ENCODE measurements at regions not wholly inside any gene's neighbourhood (a gene's known extent, or its start where the extent isn't known, plus 50 kb on each side); places are given as distances from the start of the nearest gene placed in this dataset.

- Histone ChIP-seq H3K9me3 (ENCODE audit: low read length) (0 out of 2 replicates have a peak, but pooled peaks cover 5% of the 10 kb centered on the region), H3K4me2 (ENCODE audit: low read length) (no peak overlapping the region), H3K4me1 (ENCODE audit: insufficient read depth, low read length, poor library complexity, severe bottlenecking) (no peaks in the 10 kb centered on the region), H3K4me3 (ENCODE audit: low read depth, low read length, poor library complexity, severe bottlenecking) (no peak overlapping the region), H3K27ac (ENCODE audit: low read depth, low read length, poor library complexity, severe bottlenecking) (no peak overlapping the region), H3K9me2 (ENCODE audit: insufficient read depth, low read length) (0 out of 2 replicates have a peak, but pooled peaks cover 3% of the 10 kb centered on the region), H4K20me1 (ENCODE audit: insufficient read depth, low read length) (no peaks in the 10 kb centered on the region), H2AFZ (ENCODE audit: low read length) (no peak overlapping the region), H3K79me2 (ENCODE audit: insufficient read depth, low read depth, low read length) (no peaks in the 10 kb centered on the region), H3K36me3 (ENCODE audit: insufficient read depth, low read length) (no peaks in the 10 kb centered on the region)
- no peak for DNase-seq (ENCODE audit: low spot score)
- BruUV-seq (replicated peaks), result no TSS peak
- ChIA-PET POLR2A (interaction anchor here (0.5 kb wide), 1 partner anchor 223 kb away, joined by 5 read pairs; no protein-coding TSS in a partner anchor), CTCF (ENCODE audit: unreplicated experiment) (no interaction called here)
- intact Hi-C loops (cut with micrococcal nuclease; ENCODE audit: unreplicated experiment), result no loop called here
- TF ChIP-seq EZH2phosphoT487 (IDR thresholded peaks at IDR 0.05; ENCODE audit: borderline replicate concordance, low read depth, low read length) (no peak), CTCF (conservative IDR thresholded peaks at IDR 0.05; ENCODE audit: low read length) (no peak)
Observed at GRCh38 chr13:86462011-86462410, 662.8 kb upstream of the SLITRK6 start.

DNA sequence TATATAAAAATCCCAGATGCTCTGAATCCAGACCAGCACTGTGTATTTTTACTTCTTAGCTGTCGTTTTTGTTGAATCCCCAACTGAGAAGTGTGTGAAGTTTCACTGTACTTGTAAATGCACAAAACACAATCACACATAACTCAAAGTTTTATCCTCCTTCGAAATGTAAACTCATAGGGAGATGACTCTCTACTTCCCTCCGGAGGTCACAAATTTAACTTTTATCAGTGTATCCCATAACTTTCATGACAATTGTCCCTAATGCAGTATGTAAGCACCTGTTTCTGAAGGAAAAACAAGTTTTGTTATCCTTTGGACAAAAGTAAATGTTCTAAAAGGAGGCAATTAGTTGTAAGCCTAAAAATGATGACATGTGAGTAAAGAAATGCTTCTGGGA, 665.0 kb upstream of the SLITRK6 start:
- no peak for DNase-seq (ENCODE audit: low spot score)
- Histone ChIP-seq H3K4me3 (ENCODE audit: low read depth, low read length, poor library complexity, severe bottlenecking) (no peak overlapping the region), H3K27ac (ENCODE audit: low read depth, low read length, poor library complexity, severe bottlenecking) (no peak overlapping the region), H3K9me3 (ENCODE audit: low read length) (peaks cover 5% of the 10 kb centered on the region; the same call in 1 of the 2 replicates), H4K20me1 (ENCODE audit: insufficient read depth, low read length) (no peaks in the 10 kb centered on the region), H3K4me1 (ENCODE audit: insufficient read depth, low read length, poor library complexity, severe bottlenecking) (no peaks in the 10 kb centered on the region), H2AFZ (ENCODE audit: low read length) (no peak overlapping the region), H3K9me2 (ENCODE audit: insufficient read depth, low read length) (0 out of 2 replicates have a peak, but pooled peaks cover 3% of the 10 kb centered on the region), H3K79me2 (ENCODE audit: insufficient read depth, low read depth, low read length) (no peaks in the 10 kb centered on the region), H3K4me2 (ENCODE audit: low read length) (no peak overlapping the region), H3K36me3 (ENCODE audit: insufficient read depth, low read length) (no peaks in the 10 kb centered on the region)
- CTCF ChIA-PET (ENCODE audit: unreplicated experiment), result no interaction called here
- POLR2A ChIA-PET, result no interaction called here
- intact Hi-C loops (cut with micrococcal nuclease; ENCODE audit: unreplicated experiment), result no loop called here
- TF ChIP-seq EZH2phosphoT487 (IDR thresholded peaks at IDR 0.05; ENCODE audit: borderline replicate concordance, low read depth, low read length) (no peak), CTCF (conservative IDR thresholded peaks at IDR 0.05; ENCODE audit: low read length) (peak; percentile 39; the same call in 1 of the 2 replicates)
- BruUV-seq (replicated peaks), result no TSS peak

GRCh38 chr13:86474971-86475370, 675.8 kb upstream of the SLITRK6 start:
- no peaks in the 10 kb centered on the region for H3K9me2 ChIP-seq (ENCODE audit: insufficient read depth, low read length)
- H3K4me1 ChIP-seq (ENCODE audit: insufficient read depth, low read length, poor library complexity, severe bottlenecking), result no peaks in the 10 kb centered on the region
- BruUV-seq (replicated peaks), result no TSS peak
- H3K4me2 ChIP-seq (ENCODE audit: low read length), result no peak overlapping the region
- H2AFZ ChIP-seq (ENCODE audit: low read length), result no peak overlapping the region
- intact Hi-C loops (cut with micrococcal nuclease; ENCODE audit: unreplicated experiment), result no loop called here
- no peak for TF ChIP-seq EZH2phosphoT487 (IDR thresholded peaks at IDR 0.05; ENCODE audit: borderline replicate concordance, low read depth, low read length)
- no peak for TF ChIP-seq CTCF (conservative IDR thresholded peaks at IDR 0.05; ENCODE audit: low read length)
- DNase-seq (ENCODE audit: low spot score), result no peak
- ChIA-PET CTCF (ENCODE audit: unreplicated experiment) (no interaction called here), POLR2A (no interaction called here)
- H3K36me3 ChIP-seq (ENCODE audit: insufficient read depth, low read length), result no peaks in the 10 kb centered on the region
- no peak overlapping the region for H3K4me3 ChIP-seq (ENCODE audit: low read depth, low read length, poor library complexity, severe bottlenecking)
- H3K27ac ChIP-seq (ENCODE audit: low read depth, low read length, poor library complexity, severe bottlenecking), result no peak overlapping the region
- H3K79me2 ChIP-seq (ENCODE audit: insufficient read depth, low read depth, low read length), result no peaks in the 10 kb centered on the region
- no peaks in the 10 kb centered on the region; the same call in 1 of the 2 replicates for H3K9me3 ChIP-seq (ENCODE audit: low read length)
- no peaks in the 10 kb centered on the region for H4K20me1 ChIP-seq (ENCODE audit: insufficient read depth, low read length)
